Fibroblast of the aortic adventitia (primary cell): ENCODE measurements at regions not wholly inside any gene's neighbourhood (a gene's known extent, or its start where the extent isn't known, plus 50 kb on each side); places are given as distances from the start of the nearest gene placed in this dataset.

Experiments used
- DNase-seq: peaks from one replicate; pipeline ENCODE4 v3.0.0-alpha.2; 2010; ENCODE audit warnings: low read depth
- H3K4me3 ChIP-seq: 2 replicates; pipeline ENCODE4 v1.5.1; 2011; ENCODE audit warnings: low read depth, mild to moderate bottlenecking, control low read depth, low read length, moderate library complexity
- CTCF ChIP-seq: IDR thresholded peaks from 2 replicates; pipeline ENCODE4 v1.5.1; 2011; ENCODE audit warnings: mild to moderate bottlenecking, low read length, control low read depth, inconsistent platforms; ENCODE audit not compliant: insufficient read depth

- no peak overlapping the region for H3K4me3 ChIP-seq
- DNase-seq: no peak
- TF ChIP-seq CTCF: no peak
Measured at GRCh38 chr3:110126065-110126464, 788.7 kb upstream of the DPPA4 start.

DNA sequence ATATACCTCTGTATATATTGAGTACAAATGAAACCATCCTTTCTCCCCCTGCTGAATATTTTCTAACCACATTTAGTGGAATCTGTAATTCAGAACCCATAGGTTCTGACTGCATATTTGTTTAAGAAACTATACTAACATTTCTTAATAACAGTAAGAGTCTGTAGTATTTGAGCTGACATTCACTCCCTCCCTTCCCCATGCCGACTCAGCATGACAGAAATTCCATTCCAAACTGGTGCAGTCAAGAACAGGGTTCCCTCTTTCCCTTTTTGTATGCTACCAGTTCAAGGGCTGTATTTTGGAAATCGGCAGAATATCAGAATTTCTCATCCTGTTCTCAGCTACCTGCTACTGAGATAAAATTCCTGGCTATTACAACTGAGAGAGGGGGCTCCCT is 796.6 kb upstream of the DPPA4 start:
- TF ChIP-seq CTCF: no peak
- DNase-seq: no peak

DNA sequence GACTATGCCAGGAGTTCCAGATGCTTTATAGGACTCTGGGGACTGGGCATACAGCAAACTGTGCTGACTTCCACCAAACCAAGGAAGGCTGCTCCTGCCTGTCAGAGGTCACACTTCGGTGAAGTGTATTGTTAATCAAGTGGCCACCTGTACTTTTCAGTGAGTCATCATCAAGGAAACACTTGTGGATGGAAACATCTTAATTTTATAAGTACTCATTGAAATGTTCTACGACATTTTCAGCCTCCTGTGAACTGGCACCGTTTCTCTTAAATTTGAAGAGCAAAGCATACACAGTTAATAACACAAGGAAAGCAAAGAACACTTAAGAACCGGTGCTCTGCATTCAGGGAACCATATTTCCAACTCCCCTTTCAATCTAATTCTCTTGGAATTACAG is 801.7 kb upstream of the DPPA4 start:
- TF ChIP-seq CTCF: no peak
- DNase-seq: no peak

More for the DNA sequence above, 796.6 kb upstream of the DPPA4 start:
- no peak overlapping the region for H3K4me3 ChIP-seq

GRCh38 chr3:110139821-110140220 is 802.5 kb upstream of the DPPA4 start:
- no peak overlapping the region for H3K4me3 ChIP-seq
- TF ChIP-seq CTCF: no peak
- no peak for DNase-seq

More for the DNA sequence above, 801.7 kb upstream of the DPPA4 start:
- H3K4me3 ChIP-seq: no peak overlapping the region

DNA sequence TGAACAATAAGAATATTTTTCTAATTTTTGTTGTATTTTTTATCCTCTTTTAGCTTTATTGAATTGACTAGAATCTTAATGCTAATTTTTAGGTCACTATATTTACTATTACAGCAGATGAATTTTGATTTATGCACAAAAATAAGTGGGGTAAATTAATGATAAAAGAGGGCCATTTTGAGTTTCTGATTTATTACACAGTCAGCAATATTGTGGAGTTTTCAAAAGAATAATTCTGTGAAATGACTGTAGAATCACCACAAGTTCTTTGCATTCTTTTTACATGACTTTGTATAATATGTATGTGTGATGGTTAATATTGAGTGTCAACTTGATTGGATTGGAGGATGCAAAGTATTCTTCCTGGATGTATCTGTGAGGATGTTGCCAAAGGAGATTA is 812.4 kb upstream of the DPPA4 start:
- TF ChIP-seq CTCF: no peak
- H3K4me3 ChIP-seq: no peak overlapping the region
- no peak for DNase-seq

GRCh38 chr3:110157221-110157620 is 819.9 kb upstream of the DPPA4 start:
- no peak overlapping the region for H3K4me3 ChIP-seq
- no peak for TF ChIP-seq CTCF
- DNase-seq: no peak

DNA sequence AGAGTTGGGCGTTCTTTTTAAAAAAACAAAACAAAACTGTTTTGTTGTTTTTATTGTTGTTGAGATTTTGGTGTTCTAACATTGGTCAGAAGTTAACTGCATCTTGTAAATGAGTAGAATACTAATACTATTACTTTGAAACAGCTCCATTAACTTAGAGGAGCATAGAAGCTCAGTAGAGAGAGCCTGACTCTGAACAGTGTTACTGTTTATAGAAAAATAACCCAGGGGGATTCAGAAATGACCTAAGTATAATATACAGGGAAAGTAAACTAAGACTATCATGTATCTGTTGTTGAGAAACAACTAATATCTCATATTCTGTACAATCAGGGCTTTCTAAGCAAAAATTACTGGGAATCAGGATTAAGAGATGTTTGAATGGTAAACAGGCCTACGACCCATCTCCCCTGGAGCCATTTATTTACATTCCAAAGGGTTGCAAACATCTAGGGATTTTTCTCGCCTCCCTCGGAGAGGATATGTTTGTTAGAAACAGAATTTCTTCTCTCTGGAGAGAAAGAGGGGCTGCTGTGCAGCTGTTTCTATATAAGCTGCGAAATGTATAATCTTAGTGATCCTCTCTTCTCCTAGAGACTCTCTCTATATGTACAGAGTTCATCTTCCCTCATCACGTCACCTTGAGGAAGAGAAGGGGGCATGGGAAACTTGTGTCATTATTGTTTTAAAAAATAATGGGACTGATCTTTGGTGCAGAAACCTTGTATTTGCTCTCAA is 827.5 kb upstream of the DPPA4 start:
- H3K4me3 ChIP-seq: no peak overlapping the region
- no peak for TF ChIP-seq CTCF
- DNase-seq: no peak
